DND-41 (cell line): ENCODE measurements at regions not wholly inside any gene's neighbourhood (a gene's known extent, or its start where the extent isn't known, plus 50 kb on each side); places are given as distances from the start of the nearest gene placed in this dataset.
"Not testable (repeated sequence)": the region's sequence is repeated elsewhere in the genome, so short reads cannot be mapped to it uniquely, and the experiment has no call there.

Experiments used
- CTCF ChIP-seq: IDR thresholded peaks from 2 replicates; pipeline ENCODE4 v1.5.1; 2012; ENCODE audit warnings: borderline replicate concordance, low read length, moderate library complexity, mild to moderate bottlenecking; ENCODE audit not compliant: poor library complexity, severe bottlenecking; ENCODE audit errors: extremely low read depth
- EZH2 ChIP-seq: IDR thresholded peaks from 3 replicates; pipeline ENCODE4 v1.6.1; 2012; ENCODE audit warnings: borderline replicate concordance, low read depth, mild to moderate bottlenecking, moderate library complexity, low read length, inconsistent platforms; ENCODE audit not compliant: severe bottlenecking

- not testable (repeated sequence) for TF ChIP-seq CTCF, EZH2
Observed at GRCh38 chr18:14275391-14275790, 143.2 kb upstream of the ZNF519 start.
